Stimulated activated naive B cell treated with anti-CD40 and anti-IgM and Interleukin-4, amounts not matched to agents 10 μg/mL and 1 μg/mL and 100 μg/mL, for 72 hours (primary cell): ENCODE measurements at regions not wholly inside any gene's neighbourhood (a gene's known extent, or its start where the extent isn't known, plus 50 kb on each side); places are given as distances from the start of the nearest gene placed in this dataset.

Experiments
- ATAC-seq, 2 donors: fragments of 150-1000 bp; cut with Tn5 transposase; replicated peaks; 2 replicates each; pipeline ENCODE4 v1.10.0; 2021; ENCODE audit warnings: moderate library complexity in 1 of 2
- DNase-seq: peaks from one replicate; pipeline ENCODE4 v3.0.0; 2021
- H3K27ac Mint-ChIP-seq: one replicate; pipeline ENCODE4 v1.8.0; 2022; ENCODE audit warnings: mild to moderate bottlenecking, mixed read lengths
- H3K27me3 Mint-ChIP-seq, 2 donors: one replicate each; pipeline ENCODE4 v1.8.0; 2022; ENCODE audit warnings: mixed read lengths in 2 of 2
- H3K36me3 Mint-ChIP-seq, 2 donors: one replicate each; pipeline ENCODE4 v1.8.0; 2022; ENCODE audit warnings: mixed read lengths in 2 of 2, mild to moderate bottlenecking in 1 of 2
- H3K4me1 Mint-ChIP-seq, 2 donors: one replicate each; pipeline ENCODE4 v1.8.0; 2022; ENCODE audit warnings: mixed read lengths in 2 of 2, mild to moderate bottlenecking in 1 of 2
- H3K4me3 Mint-ChIP-seq, 2 donors: one replicate each; pipeline ENCODE4 v1.8.0; 2022; ENCODE audit warnings: mild to moderate bottlenecking in 2 of 2, mixed read lengths in 2 of 2, moderate library complexity in 1 of 2
- H3K9me3 Mint-ChIP-seq, 2 donors: one replicate each; pipeline ENCODE4 v1.8.0; 2022; ENCODE audit warnings: mixed read lengths in 2 of 2, mild to moderate bottlenecking in 1 of 2

- no peak for ATAC-seq
- Mint-ChIP-seq H3K9me3 (no peaks in the 10 kb centered on the region), H3K27ac (no peak overlapping the region), H3K4me3 (no peak overlapping the region), H3K36me3 (no peaks in the 10 kb centered on the region), H3K27me3 (no peaks in the 10 kb centered on the region), H3K4me1 (no peaks in the 10 kb centered on the region)
- no peak for DNase-seq
Measured at GRCh38 chr21:24730661-24731060, 876.6 kb downstream of the MRPL39 start.

- Mint-ChIP-seq H3K9me3 (no peaks in the 10 kb centered on the region), H3K27me3 (no peaks in the 10 kb centered on the region), H3K36me3 (no peaks in the 10 kb centered on the region), H3K4me1 (no peaks in the 10 kb centered on the region), H3K4me3 (no peak overlapping the region), H3K27ac (no peak overlapping the region)
- no peak for DNase-seq
- no peak for ATAC-seq
Measured at GRCh38 chr21:24729568-24729967, 877.7 kb downstream of the MRPL39 start.

- DNase-seq (no peak), ATAC-seq (no peak)
- H3K27me3 Mint-ChIP-seq, result no peaks in the 10 kb centered on the region
- H3K4me1 Mint-ChIP-seq, result no peaks in the 10 kb centered on the region
- no peaks in the 10 kb centered on the region for H3K9me3 Mint-ChIP-seq
- H3K4me3 Mint-ChIP-seq, result no peak overlapping the region
- no peak overlapping the region for H3K27ac Mint-ChIP-seq
- no peaks in the 10 kb centered on the region for H3K36me3 Mint-ChIP-seq
Measured at GRCh38 chr21:24727803-24728440, 879.4 kb downstream of the MRPL39 start.

- Mint-ChIP-seq H3K9me3 (no peaks in the 10 kb centered on the region), H3K4me1 (no peaks in the 10 kb centered on the region), H3K27ac (no peak overlapping the region), H3K27me3 (peaks cover 0 to 5% of the 10 kb centered on the region in 2 donors), H3K4me3 (no peak overlapping the region), H3K36me3 (no peaks in the 10 kb centered on the region)
- ATAC-seq (no peak), DNase-seq (no peak)
Measured at GRCh38 chr21:24716281-24716918, 890.9 kb downstream of the MRPL39 start.

- H3K27me3 Mint-ChIP-seq, result no peaks in the 10 kb centered on the region
- no peak for DNase-seq
- no peaks in the 10 kb centered on the region for H3K9me3 Mint-ChIP-seq
- no peak overlapping the region for H3K4me3 Mint-ChIP-seq
- no peak overlapping the region for H3K27ac Mint-ChIP-seq
- no peak for ATAC-seq
- H3K36me3 Mint-ChIP-seq, result no peaks in the 10 kb centered on the region
- H3K4me1 Mint-ChIP-seq, result no peaks in the 10 kb centered on the region
Measured at GRCh38 chr21:24714646-24715200, 892.6 kb downstream of the MRPL39 start.

GRCh38 chr21:24705201-24705600 lies 902.1 kb downstream of the MRPL39 start:
- ATAC-seq, result no peak
- no peaks in the 10 kb centered on the region for H3K27me3 Mint-ChIP-seq
- no peak for DNase-seq
- H3K27ac Mint-ChIP-seq, result no peak overlapping the region
- no peaks in the 10 kb centered on the region for H3K9me3 Mint-ChIP-seq
- H3K4me3 Mint-ChIP-seq, result no peak overlapping the region
- H3K4me1 Mint-ChIP-seq, result no peaks in the 10 kb centered on the region
- H3K36me3 Mint-ChIP-seq, result no peaks in the 10 kb centered on the region

GRCh38 chr21:24693779-24694178 lies 913.5 kb downstream of the MRPL39 start:
- Mint-ChIP-seq H3K27me3 (peaks cover 0 to 3% of the 10 kb centered on the region in 2 donors), H3K4me3 (no peak overlapping the region), H3K36me3 (no peaks in the 10 kb centered on the region), H3K9me3 (peaks cover 0 to 1% of the 10 kb centered on the region in 2 donors), H3K27ac (no peak overlapping the region), H3K4me1 (no peaks in the 10 kb centered on the region)
- ATAC-seq (no peak), DNase-seq (no peak)

- Mint-ChIP-seq H3K9me3 (no peaks in the 10 kb centered on the region), H3K27ac (no peak overlapping the region), H3K4me3 (no peak overlapping the region), H3K4me1 (peaks cover 0 to 3% of the 10 kb centered on the region in 2 donors), H3K27me3 (no peaks in the 10 kb centered on the region), H3K36me3 (no peaks in the 10 kb centered on the region)
- DNase-seq (no peak), ATAC-seq (no peak)
Measured at GRCh38 chr21:24681456-24681855, 925.8 kb downstream of the MRPL39 start.

- Mint-ChIP-seq H3K27me3 (no peaks in the 10 kb centered on the region), H3K4me1 (no peaks in the 10 kb centered on the region), H3K27ac (no peak overlapping the region), H3K9me3 (no peaks in the 10 kb centered on the region), H3K36me3 (no peaks in the 10 kb centered on the region), H3K4me3 (no peak overlapping the region)
- ATAC-seq (no peak), DNase-seq (no peak)
Measured at GRCh38 chr21:24671901-24672300, 935.4 kb downstream of the MRPL39 start.

GRCh38 chr21:24658926-24659325 lies 948.4 kb downstream of the MRPL39 start:
- no peak for DNase-seq
- no peaks in the 10 kb centered on the region for H3K36me3 Mint-ChIP-seq
- H3K27ac Mint-ChIP-seq, result no peak overlapping the region
- H3K4me3 Mint-ChIP-seq, result no peak overlapping the region
- no peaks in the 10 kb centered on the region for H3K4me1 Mint-ChIP-seq
- no peak for ATAC-seq
- H3K27me3 Mint-ChIP-seq, result peaks cover 0 to 3% of the 10 kb centered on the region in 2 donors
- H3K9me3 Mint-ChIP-seq, result peaks cover 0 to 1% of the 10 kb centered on the region in 2 donors

GRCh38 chr21:24658026-24658425 lies 949.3 kb downstream of the MRPL39 start:
- no peaks in the 10 kb centered on the region for H3K9me3 Mint-ChIP-seq
- ATAC-seq, result no peak
- H3K4me3 Mint-ChIP-seq, result no peak overlapping the region
- H3K27me3 Mint-ChIP-seq, result peaks cover 0 to 3% of the 10 kb centered on the region in 2 donors
- H3K4me1 Mint-ChIP-seq, result no peaks in the 10 kb centered on the region
- no peaks in the 10 kb centered on the region for H3K36me3 Mint-ChIP-seq
- H3K27ac Mint-ChIP-seq, result no peak overlapping the region
- DNase-seq, result no peak

- Mint-ChIP-seq H3K27ac (no peak overlapping the region), H3K9me3 (peaks cover 0 to 1% of the 10 kb centered on the region in 2 donors), H3K4me1 (no peaks in the 10 kb centered on the region)
Measured at GRCh38 chr21:24649691-24650090, 957.6 kb downstream of the MRPL39 start.

GRCh38 chr21:24636696-24637095 lies 970.6 kb downstream of the MRPL39 start:
- H3K9me3 Mint-ChIP-seq, result no peaks in the 10 kb centered on the region
- no peak for ATAC-seq

More at GRCh38 chr21:24649691-24650090, 957.6 kb downstream of the MRPL39 start:
- DNase-seq, result no peak
- no peak overlapping the region for H3K4me3 Mint-ChIP-seq
- H3K36me3 Mint-ChIP-seq, result no peaks in the 10 kb centered on the region
- H3K27me3 Mint-ChIP-seq, result peaks cover 0 to 1% of the 10 kb centered on the region in 2 donors
- ATAC-seq, result no peak

GRCh38 chr21:24634749-24635148 lies 972.5 kb downstream of the MRPL39 start:
- H3K27ac Mint-ChIP-seq, result no peak overlapping the region

More at GRCh38 chr21:24636696-24637095, 970.6 kb downstream of the MRPL39 start:
- Mint-ChIP-seq H3K4me3 (no peak overlapping the region), H3K27ac (no peak overlapping the region), H3K27me3 (no peaks in the 10 kb centered on the region), H3K4me1 (peaks cover 4 to 5% of the 10 kb centered on the region in 2 donors), H3K36me3 (no peaks in the 10 kb centered on the region)
- no peak for DNase-seq

GRCh38 chr21:24628536-24628935 lies 978.7 kb downstream of the MRPL39 start:
- Mint-ChIP-seq H3K9me3 (no peaks in the 10 kb centered on the region), H3K27me3 (no peaks in the 10 kb centered on the region), H3K27ac (no peak overlapping the region), H3K4me1 (peaks cover 0 to 10% of the 10 kb centered on the region in 2 donors), H3K4me3 (no peak overlapping the region), H3K36me3 (no peaks in the 10 kb centered on the region)
- ATAC-seq (no peak), DNase-seq (no peak)

More at GRCh38 chr21:24634749-24635148, 972.5 kb downstream of the MRPL39 start:
- DNase-seq (no peak), ATAC-seq (no peak)
- H3K36me3 Mint-ChIP-seq, result no peaks in the 10 kb centered on the region
- peaks cover 4 to 5% of the 10 kb centered on the region in 2 donors for H3K4me1 Mint-ChIP-seq
- no peaks in the 10 kb centered on the region for H3K9me3 Mint-ChIP-seq
- no peak overlapping the region for H3K4me3 Mint-ChIP-seq
- no peaks in the 10 kb centered on the region for H3K27me3 Mint-ChIP-seq
